PFSK-1 (cell line): ENCODE measurements at regions not wholly inside any gene's neighbourhood (a gene's known extent, or its start where the extent isn't known, plus 50 kb on each side); places are given as distances from the start of the nearest gene placed in this dataset.

Experiments used
- REST ChIP-seq, 2 experiments: IDR thresholded peaks; 2 replicates each; pipeline versions ENCODE4 v1.6.1 to v1.8.0; 2011 to 2012; ENCODE audit warnings: low read depth in 2 of 2, low read length in 2 of 2, control low read depth in 1 of 2, inconsistent platforms in 1 of 2, mild to moderate bottlenecking in 1 of 2, moderate library complexity in 1 of 2; ENCODE audit not compliant: insufficient read depth in 1 of 2
- TAF1 ChIP-seq: IDR thresholded peaks from 2 replicates; pipeline ENCODE4 v1.6.1; 2012; ENCODE audit warnings: low read length, control low read depth, borderline replicate concordance; ENCODE audit not compliant: insufficient read depth

DNA sequence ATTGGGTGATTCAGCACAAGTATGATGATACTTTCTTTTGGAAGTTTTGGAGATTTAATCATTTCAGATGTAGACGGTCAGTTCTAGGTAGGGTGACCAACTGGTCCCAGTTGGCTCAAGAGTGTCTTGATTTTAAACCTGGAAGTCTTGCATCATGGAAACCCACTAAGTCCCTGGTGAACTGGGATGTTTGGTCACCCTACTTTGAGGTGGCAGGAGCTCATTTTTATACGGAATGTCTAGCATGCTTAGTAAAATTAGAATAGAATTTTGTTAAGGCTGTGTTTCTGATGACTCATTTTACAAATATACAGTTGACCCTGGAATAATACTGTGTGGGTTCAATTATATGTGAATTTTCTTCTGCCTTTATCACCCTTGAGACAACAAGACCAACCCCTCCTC lies 61.5 kb upstream of the DOCK10 start:
- TF ChIP-seq TAF1, result no peak
- no peak for TF ChIP-seq REST (IDR thresholded peaks at IDR 0.05; ENCODE audit: insufficient read depth in 1 of 2, low read depth in 2 of 2, low read length in 2 of 2)
